NCI-H1436 (cell line): ENCODE measurements at regions not wholly inside any gene's neighbourhood (a gene's known extent, or its start where the extent isn't known, plus 50 kb on each side); places are given as distances from the start of the nearest gene placed in this dataset.
A peak's percentile ranks its signal among the peaks of the same experiment; 100 is the strongest.
"Not testable (repeated sequence)": the region's sequence is repeated elsewhere in the genome, so short reads cannot be mapped to it uniquely, and the experiment has no call there.

Source experiments
- DNase-seq: peaks from one replicate; lab custom pipeline; 2025; lab: John Stamatoyannopoulos, UW

- DNase-seq: no peak
Observed at GRCh38 chr1:222066539-222066938, 324.6 kb upstream of the DUSP10 start.

DNA sequence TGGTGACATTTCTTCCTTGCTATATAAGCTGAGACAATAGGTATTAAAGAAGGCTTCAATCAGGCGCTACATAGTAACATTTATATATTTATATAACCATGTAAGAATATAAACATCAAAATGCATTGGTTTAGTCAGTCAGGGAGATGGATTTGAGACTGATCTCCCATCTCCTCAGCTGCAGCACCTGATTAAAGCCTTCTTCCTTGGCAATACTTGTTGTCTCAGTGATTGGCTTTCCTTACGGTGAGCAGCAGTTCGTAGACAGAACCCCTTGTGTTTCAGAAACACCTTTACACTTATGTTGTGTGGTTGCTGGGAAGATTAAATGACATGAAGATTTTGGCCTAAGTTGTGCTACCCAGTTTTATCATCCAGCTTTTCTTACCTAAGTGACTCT, 323.3 kb upstream of the DUSP10 start:
- DNase-seq: no peak

GRCh38 chr1:222064388-222065211, 322.7 kb upstream of the DUSP10 start:
- no peak for DNase-seq

GRCh38 chr1:222062640-222063039, 320.8 kb upstream of the DUSP10 start:
- DNase-seq: no peak

- no peak for DNase-seq
Observed at GRCh38 chr1:222061711-222062359, 319.9 kb upstream of the DUSP10 start.

DNA sequence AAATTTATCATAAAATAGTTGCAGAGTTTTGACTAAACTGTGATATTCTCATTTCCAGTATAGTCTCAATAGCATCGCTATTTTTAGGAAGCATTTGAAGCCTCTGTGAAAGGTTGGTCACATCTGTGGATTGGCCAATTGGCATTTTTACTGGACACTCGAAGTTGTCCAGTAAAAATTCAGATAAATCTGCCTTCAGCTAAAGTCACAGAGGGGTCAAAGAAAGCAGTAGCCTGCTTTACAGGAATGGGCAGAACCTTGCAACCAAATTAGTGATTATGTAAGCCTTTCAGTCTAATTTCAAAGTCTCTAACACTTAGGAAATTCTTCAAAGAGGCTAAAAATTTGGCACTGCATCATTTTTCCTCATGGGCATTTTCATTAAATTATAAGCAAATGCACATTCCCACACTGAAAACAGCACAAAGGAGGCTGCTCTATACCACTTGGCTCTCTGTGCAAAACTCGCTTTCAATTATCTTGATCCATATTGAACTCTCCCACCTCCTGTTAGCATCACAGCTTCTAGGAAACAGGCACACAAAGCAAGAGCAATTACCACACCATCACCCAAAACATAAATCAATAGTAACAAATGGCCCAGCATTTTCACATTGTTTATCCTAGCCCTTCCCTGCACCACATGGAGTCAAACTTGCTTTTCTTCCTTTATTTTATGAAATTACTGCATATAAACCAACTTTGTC, 318.5 kb upstream of the DUSP10 start:
- no peak for DNase-seq

GRCh38 chr1:222058249-222058648, 316.4 kb upstream of the DUSP10 start:
- no peak for DNase-seq

DNA sequence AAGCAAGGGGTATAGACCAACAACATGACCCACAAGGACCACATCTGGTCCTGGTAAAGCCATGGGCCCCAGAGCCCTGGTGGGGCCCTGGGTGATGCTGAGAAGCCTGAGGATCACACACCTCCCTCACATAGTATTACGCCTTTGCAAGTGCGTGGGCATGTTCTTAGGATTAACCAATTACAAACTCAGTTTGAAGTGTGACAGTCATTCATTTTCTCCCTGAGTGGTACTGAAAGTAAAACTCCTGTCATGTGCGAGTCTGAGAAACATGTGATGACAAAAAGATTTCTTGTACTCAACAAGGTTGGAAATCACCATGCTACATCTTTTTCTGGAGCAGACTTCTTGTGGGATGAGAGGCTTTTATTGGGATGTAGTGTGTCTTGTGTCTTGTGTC, 315.3 kb upstream of the DUSP10 start:
- no peak for DNase-seq

DNA sequence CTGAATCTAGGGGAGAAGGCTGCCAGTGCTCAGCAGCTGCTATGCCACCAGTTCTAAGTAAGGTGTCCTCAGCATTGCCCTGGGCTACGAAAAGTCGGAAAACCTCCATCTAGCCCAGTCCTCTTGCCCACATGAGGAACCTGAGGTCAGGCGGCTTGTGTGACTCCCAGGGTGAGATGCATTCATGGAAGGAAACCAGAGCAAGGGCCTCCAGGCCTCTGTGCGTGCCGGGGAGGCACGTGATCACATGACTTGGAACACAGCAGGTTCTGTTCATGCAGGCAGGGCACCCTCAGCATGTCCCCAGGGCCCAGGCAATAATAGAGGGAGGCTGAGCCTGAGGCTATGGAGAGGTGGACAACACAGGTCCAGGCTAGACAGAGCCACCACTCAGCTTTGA, 312.5 kb upstream of the DUSP10 start:
- DNase-seq: no peak

- no peak for DNase-seq
Observed at GRCh38 chr1:222053790-222054294, 312.0 kb upstream of the DUSP10 start.

GRCh38 chr1:222051311-222051710, 309.4 kb upstream of the DUSP10 start:
- DNase-seq: not testable (repeated sequence)

- DNase-seq: not testable (repeated sequence)
Observed at GRCh38 chr1:222049661-222050060, 307.8 kb upstream of the DUSP10 start.

- no peak for DNase-seq
Observed at GRCh38 chr1:222049176-222049575, 307.3 kb upstream of the DUSP10 start.

GRCh38 chr1:222048094-222048595, 306.3 kb upstream of the DUSP10 start:
- peak; percentile 10 for DNase-seq

DNA sequence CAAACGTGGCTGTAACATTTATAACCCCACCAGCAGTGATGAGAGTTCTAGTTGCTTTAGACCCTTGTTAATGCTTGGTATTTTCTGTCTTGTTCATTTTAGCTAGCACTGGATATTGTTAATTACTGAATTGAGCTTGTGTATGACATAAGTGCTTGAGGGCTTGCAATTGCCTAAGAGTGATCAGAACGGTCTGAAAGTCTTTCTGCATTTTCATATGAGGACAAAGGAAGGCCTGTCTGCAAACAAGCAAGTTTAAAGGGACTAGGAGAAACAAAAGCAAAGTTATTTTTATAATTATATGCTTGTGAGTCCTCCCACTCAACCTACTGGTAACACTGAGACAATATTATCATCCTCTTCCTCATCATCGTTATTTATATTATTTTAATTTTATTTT, 305.5 kb upstream of the DUSP10 start:
- DNase-seq: no peak

DNA sequence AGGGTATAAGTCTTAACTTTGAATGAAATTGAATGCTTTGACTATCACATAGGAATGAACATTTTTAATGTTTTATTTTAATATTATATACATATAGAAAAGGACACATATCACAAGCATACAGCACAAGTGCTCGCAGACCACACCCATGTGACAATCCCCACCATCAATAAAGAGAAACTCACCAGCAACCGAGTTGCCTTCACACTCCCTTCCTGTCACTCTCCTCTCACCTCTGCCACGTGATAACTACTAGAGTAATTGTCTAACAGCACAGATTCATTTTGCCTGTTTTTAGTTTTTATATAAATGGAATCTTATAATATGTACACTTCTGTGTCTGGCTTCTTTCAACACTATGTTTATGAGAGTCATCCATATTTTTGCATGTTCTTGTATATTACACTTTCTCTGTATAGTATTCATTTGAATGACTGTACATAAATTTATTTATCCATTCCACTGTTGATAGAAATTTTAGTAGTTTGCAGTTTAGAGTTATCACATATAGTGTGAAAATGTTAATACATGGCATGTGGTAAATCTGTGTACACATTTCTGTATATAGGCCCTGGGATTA, 304.9 kb upstream of the DUSP10 start:
- no peak for DNase-seq

DNA sequence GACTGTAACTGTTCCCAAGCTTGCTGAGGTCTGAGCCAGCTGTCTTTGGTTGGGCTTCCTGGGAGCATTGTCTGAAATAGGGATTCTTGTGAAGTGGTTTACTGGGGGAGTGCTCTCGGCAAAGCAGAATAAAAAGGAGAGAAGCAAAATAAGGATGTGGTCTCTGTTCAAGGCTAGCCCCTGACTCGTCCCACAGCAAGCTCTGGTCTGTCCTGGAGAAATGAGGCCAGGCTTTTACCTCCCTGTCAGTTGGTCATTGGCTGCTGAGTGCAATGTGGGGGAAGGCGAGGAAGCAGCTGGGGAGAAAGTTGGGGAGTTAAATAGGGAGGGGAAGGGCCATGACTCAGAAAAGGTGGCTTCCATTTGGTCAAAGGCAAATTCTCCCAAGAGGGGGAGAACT, 303.9 kb upstream of the DUSP10 start:
- no peak for DNase-seq

- DNase-seq: no peak
Observed at GRCh38 chr1:222045236-222045635, 303.3 kb upstream of the DUSP10 start.

- DNase-seq: no peak
Observed at GRCh38 chr1:222043444-222044292, 301.8 kb upstream of the DUSP10 start.

DNA sequence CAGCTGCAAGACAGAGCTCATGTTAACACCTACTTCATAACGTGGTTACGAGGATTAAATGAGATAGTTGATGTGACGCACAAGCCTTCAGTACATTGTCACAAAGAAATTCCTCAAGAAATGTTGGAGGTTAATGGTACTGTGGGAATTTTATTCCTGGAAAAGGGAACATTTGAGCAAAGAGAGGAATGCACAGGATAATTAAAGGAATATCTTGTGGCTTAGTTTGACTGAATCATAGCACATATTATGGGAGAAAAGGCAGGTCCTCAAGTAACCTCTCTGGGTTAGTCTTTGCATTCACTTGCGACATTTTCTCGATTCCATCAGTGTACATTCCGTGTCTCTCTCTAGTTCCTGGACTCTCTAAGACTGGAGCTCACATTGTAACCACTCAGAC, 300.2 kb upstream of the DUSP10 start:
- DNase-seq: no peak

- no peak for DNase-seq
Observed at GRCh38 chr1:222040955-222041354, 299.1 kb upstream of the DUSP10 start.
